ENCODE measurements at regions not wholly inside any gene's neighbourhood (a gene's known extent, or its start where the extent isn't known, plus 50 kb on each side); places are given as distances from the start of the nearest gene placed in this dataset.

GRCh38 chr21:38740090-38740489 lies 65.6 kb upstream of the ETS2 start:
- TF ChIP-seq POLR2A (IDR thresholded peaks at IDR 0.05; ENCODE audit: low read length) (no peak), GATA1 (IDR thresholded peaks at IDR 0.05; ENCODE audit: low read depth, low read length) (no peak)
